ENCODE measurements at regions not wholly inside any gene's neighbourhood (a gene's known extent, or its start where the extent isn't known, plus 50 kb on each side); places are given as distances from the start of the nearest gene placed in this dataset.

- no peak overlapping the region for H3K27ac Mint-ChIP-seq (ENCODE audit: low read depth)
- no peaks in the 10 kb centered on the region for H3K9me3 Mint-ChIP-seq
- H3K4me3 Mint-ChIP-seq: no peak overlapping the region
- ATAC-seq (replicated peaks; ENCODE audit: extremely low read depth, poor library complexity, severe bottlenecking) (no peak), DNase-seq (ENCODE audit: low spot score in 2 of 2) (no peak)
- no peaks in the 10 kb centered on the region for H3K36me3 Mint-ChIP-seq (ENCODE audit: insufficient read depth)
- H3K27me3 Mint-ChIP-seq: peaks cover 14% of the 10 kb centered on the region
- no peaks in the 10 kb centered on the region for H3K4me1 Mint-ChIP-seq
Observed at GRCh38 chr11:116189408-116190170, 583.2 kb downstream of the BUD13 start.

- no peaks in the 10 kb centered on the region for H3K9me3 Mint-ChIP-seq
- no peak overlapping the region for H3K27ac Mint-ChIP-seq (ENCODE audit: low read depth)
- no peaks in the 10 kb centered on the region for H3K4me1 Mint-ChIP-seq
- ATAC-seq (replicated peaks; ENCODE audit: extremely low read depth, poor library complexity, severe bottlenecking) (no peak), DNase-seq (ENCODE audit: low spot score in 2 of 2) (no peak)
- no peaks in the 10 kb centered on the region for H3K36me3 Mint-ChIP-seq (ENCODE audit: insufficient read depth)
- H3K4me3 Mint-ChIP-seq: no peak overlapping the region
- peaks cover 3% of the 10 kb centered on the region for H3K27me3 Mint-ChIP-seq
Observed at GRCh38 chr11:116188350-116188749, 584.4 kb downstream of the BUD13 start.

- peaks cover 8% of the 10 kb centered on the region for H3K27me3 Mint-ChIP-seq
- no peaks in the 10 kb centered on the region for H3K9me3 Mint-ChIP-seq
- no peak overlapping the region for H3K4me3 Mint-ChIP-seq
- no peaks in the 10 kb centered on the region for H3K4me1 Mint-ChIP-seq
- H3K27ac Mint-ChIP-seq (ENCODE audit: low read depth): no peak overlapping the region
- DNase-seq (ENCODE audit: low spot score in 2 of 2) (no peak), ATAC-seq (replicated peaks; ENCODE audit: extremely low read depth, poor library complexity, severe bottlenecking) (no peak)
- no peaks in the 10 kb centered on the region for H3K36me3 Mint-ChIP-seq (ENCODE audit: insufficient read depth)
Observed at GRCh38 chr11:116187026-116187425, 585.8 kb downstream of the BUD13 start.

GRCh38 chr11:116185551-116185950 is 587.2 kb downstream of the BUD13 start:
- Mint-ChIP-seq H3K36me3 (ENCODE audit: insufficient read depth) (no peaks in the 10 kb centered on the region), H3K27me3 (peaks cover 8% of the 10 kb centered on the region), H3K4me1 (no peaks in the 10 kb centered on the region), H3K27ac (ENCODE audit: low read depth) (no peak overlapping the region), H3K9me3 (no peaks in the 10 kb centered on the region), H3K4me3 (no peak overlapping the region)
- ATAC-seq (replicated peaks; ENCODE audit: extremely low read depth, poor library complexity, severe bottlenecking) (no peak), DNase-seq (ENCODE audit: low spot score in 2 of 2) (no peak)

GRCh38 chr11:116184763-116185162 is 588.0 kb downstream of the BUD13 start:
- ATAC-seq (replicated peaks; ENCODE audit: extremely low read depth, poor library complexity, severe bottlenecking): no peak
- peaks cover 8% of the 10 kb centered on the region for H3K27me3 Mint-ChIP-seq
- no peaks in the 10 kb centered on the region for H3K4me1 Mint-ChIP-seq
- H3K9me3 Mint-ChIP-seq: no peaks in the 10 kb centered on the region
- no peak overlapping the region for H3K27ac Mint-ChIP-seq (ENCODE audit: low read depth)
- H3K36me3 Mint-ChIP-seq (ENCODE audit: insufficient read depth): no peaks in the 10 kb centered on the region
- H3K4me3 Mint-ChIP-seq: no peak overlapping the region
- no peak for DNase-seq (ENCODE audit: low spot score in 2 of 2)

GRCh38 chr11:116182356-116182966 is 590.3 kb downstream of the BUD13 start:
- DNase-seq (ENCODE audit: low spot score in 2 of 2) (no peak), ATAC-seq (replicated peaks; ENCODE audit: extremely low read depth, poor library complexity, severe bottlenecking) (no peak)
- Mint-ChIP-seq H3K27ac (ENCODE audit: low read depth) (no peak overlapping the region), H3K4me1 (no peaks in the 10 kb centered on the region), H3K36me3 (ENCODE audit: insufficient read depth) (no peaks in the 10 kb centered on the region), H3K4me3 (no peak overlapping the region), H3K27me3 (peaks cover 19% of the 10 kb centered on the region), H3K9me3 (no peaks in the 10 kb centered on the region)

- no peaks in the 10 kb centered on the region for H3K4me1 Mint-ChIP-seq
Observed at GRCh38 chr11:116180806-116181600, 591.8 kb downstream of the BUD13 start.

GRCh38 chr11:116179401-116179800 is 593.4 kb downstream of the BUD13 start:
- Mint-ChIP-seq H3K4me1 (no peaks in the 10 kb centered on the region), H3K36me3 (ENCODE audit: insufficient read depth) (no peaks in the 10 kb centered on the region), H3K27me3 (peaks cover 47% of the 10 kb centered on the region), H3K9me3 (no peaks in the 10 kb centered on the region), H3K4me3 (no peak overlapping the region), H3K27ac (ENCODE audit: low read depth) (no peak overlapping the region)
- no peak for DNase-seq (ENCODE audit: low spot score in 2 of 2)
- ATAC-seq (replicated peaks; ENCODE audit: extremely low read depth, poor library complexity, severe bottlenecking): no peak

More at GRCh38 chr11:116180806-116181600, 591.8 kb downstream of the BUD13 start:
- DNase-seq (ENCODE audit: low spot score in 2 of 2) (no peak), ATAC-seq (replicated peaks; ENCODE audit: extremely low read depth, poor library complexity, severe bottlenecking) (no peak)
- Mint-ChIP-seq H3K9me3 (no peaks in the 10 kb centered on the region), H3K27ac (ENCODE audit: low read depth) (no peak overlapping the region), H3K4me3 (no peak overlapping the region), H3K36me3 (ENCODE audit: insufficient read depth) (no peaks in the 10 kb centered on the region), H3K27me3 (peaks cover 31% of the 10 kb centered on the region)

GRCh38 chr11:116177521-116178210 is 595.1 kb downstream of the BUD13 start:
- Mint-ChIP-seq H3K4me1 (no peaks in the 10 kb centered on the region), H3K9me3 (no peaks in the 10 kb centered on the region), H3K36me3 (ENCODE audit: insufficient read depth) (no peaks in the 10 kb centered on the region), H3K4me3 (no peak overlapping the region), H3K27me3 (peaks cover 48% of the 10 kb centered on the region), H3K27ac (ENCODE audit: low read depth) (no peak overlapping the region)
- no peak for DNase-seq (ENCODE audit: low spot score in 2 of 2)
- ATAC-seq (replicated peaks; ENCODE audit: extremely low read depth, poor library complexity, severe bottlenecking): no peak

- H3K4me3 Mint-ChIP-seq: no peak overlapping the region
- no peak overlapping the region for H3K27ac Mint-ChIP-seq (ENCODE audit: low read depth)
- H3K36me3 Mint-ChIP-seq (ENCODE audit: insufficient read depth): no peaks in the 10 kb centered on the region
- H3K9me3 Mint-ChIP-seq: no peaks in the 10 kb centered on the region
- no peak for ATAC-seq (replicated peaks; ENCODE audit: extremely low read depth, poor library complexity, severe bottlenecking)
- DNase-seq (ENCODE audit: low spot score in 2 of 2): no peak
- H3K4me1 Mint-ChIP-seq: no peaks in the 10 kb centered on the region
- peaks cover 48% of the 10 kb centered on the region for H3K27me3 Mint-ChIP-seq
Observed at GRCh38 chr11:116176484-116177005, 596.2 kb downstream of the BUD13 start.

- peaks cover 48% of the 10 kb centered on the region for H3K27me3 Mint-ChIP-seq
- DNase-seq (ENCODE audit: low spot score in 2 of 2) (no peak), ATAC-seq (replicated peaks; ENCODE audit: extremely low read depth, poor library complexity, severe bottlenecking) (no peak)
- no peaks in the 10 kb centered on the region for H3K36me3 Mint-ChIP-seq (ENCODE audit: insufficient read depth)
- no peaks in the 10 kb centered on the region for H3K9me3 Mint-ChIP-seq
- H3K4me3 Mint-ChIP-seq: no peak overlapping the region
- H3K27ac Mint-ChIP-seq (ENCODE audit: low read depth): no peak overlapping the region
- H3K4me1 Mint-ChIP-seq: no peaks in the 10 kb centered on the region
Observed at GRCh38 chr11:116175707-116176106, 597.1 kb downstream of the BUD13 start.

Measured in central memory CD8-positive, alpha-beta T cell (primary cell).